Rectal smooth muscle tissue (tissue), 1 donor: ENCODE measurements at regions not wholly inside any gene's neighbourhood (a gene's known extent, or its start where the extent isn't known, plus 50 kb on each side); places are given as distances from the start of the nearest gene placed in this dataset.

Source experiments
- H3K27ac ChIP-seq: one replicate; pipeline ENCODE4 v1.7.0; 2013; ENCODE audit warnings: low read depth, low read length, inconsistent platforms
- H3K27me3 ChIP-seq: one replicate; pipeline ENCODE4 v1.7.0; 2013; ENCODE audit warnings: low read length; ENCODE audit not compliant: control insufficient read depth, insufficient read depth
- H3K36me3 ChIP-seq: one replicate; pipeline ENCODE4 v1.7.0; 2013; ENCODE audit warnings: low read length; ENCODE audit not compliant: control insufficient read depth, insufficient read depth
- H3K4me1 ChIP-seq: one replicate; pipeline ENCODE4 v1.7.0; 2013; ENCODE audit warnings: low read length; ENCODE audit not compliant: control insufficient read depth, insufficient read depth
- H3K4me3 ChIP-seq: one replicate; pipeline ENCODE4 v1.7.0; 2013; ENCODE audit warnings: low read length
- H3K9ac ChIP-seq: one replicate; pipeline ENCODE4 v1.7.0; 2013; ENCODE audit warnings: low read length

DNA sequence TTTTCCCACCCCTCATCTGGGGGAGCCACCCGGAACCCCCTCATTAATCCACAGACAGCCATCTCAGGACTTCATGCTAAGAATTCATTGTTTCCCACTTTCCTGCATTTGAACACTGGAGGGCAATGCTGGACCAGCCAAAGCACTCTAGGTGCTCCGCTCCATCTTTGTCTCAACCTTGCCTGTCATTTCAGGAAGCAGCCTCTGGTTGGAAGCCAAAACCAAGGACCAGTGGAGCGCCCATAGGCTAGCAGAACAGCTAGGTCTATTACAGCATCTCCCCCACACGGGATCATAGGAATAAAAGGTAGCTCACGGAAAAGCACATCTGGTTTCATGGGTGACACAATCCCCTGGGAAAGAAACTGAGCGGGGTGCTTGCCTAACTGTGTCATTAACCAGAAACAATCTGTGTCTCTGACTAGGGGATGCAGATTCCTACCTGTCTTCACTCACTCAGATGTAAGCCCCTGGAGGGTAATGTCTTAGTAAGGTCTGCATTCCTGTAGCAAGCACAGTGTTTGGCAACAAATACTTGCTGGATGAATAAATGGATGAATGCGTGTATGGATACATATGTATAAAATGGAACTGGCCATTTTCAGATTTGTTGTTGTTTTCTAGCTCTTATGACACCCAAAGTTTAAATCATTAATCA is 197.0 kb downstream of the DAD1 start:
- no peak overlapping the region for H3K27ac ChIP-seq
- H3K27me3 ChIP-seq, result no peaks in the 10 kb centered on the region
- no peaks in the 10 kb centered on the region for H3K4me1 ChIP-seq
- H3K9ac ChIP-seq, result no peak overlapping the region
- H3K36me3 ChIP-seq, result no peaks in the 10 kb centered on the region
- H3K4me3 ChIP-seq, result no peak overlapping the region

DNA sequence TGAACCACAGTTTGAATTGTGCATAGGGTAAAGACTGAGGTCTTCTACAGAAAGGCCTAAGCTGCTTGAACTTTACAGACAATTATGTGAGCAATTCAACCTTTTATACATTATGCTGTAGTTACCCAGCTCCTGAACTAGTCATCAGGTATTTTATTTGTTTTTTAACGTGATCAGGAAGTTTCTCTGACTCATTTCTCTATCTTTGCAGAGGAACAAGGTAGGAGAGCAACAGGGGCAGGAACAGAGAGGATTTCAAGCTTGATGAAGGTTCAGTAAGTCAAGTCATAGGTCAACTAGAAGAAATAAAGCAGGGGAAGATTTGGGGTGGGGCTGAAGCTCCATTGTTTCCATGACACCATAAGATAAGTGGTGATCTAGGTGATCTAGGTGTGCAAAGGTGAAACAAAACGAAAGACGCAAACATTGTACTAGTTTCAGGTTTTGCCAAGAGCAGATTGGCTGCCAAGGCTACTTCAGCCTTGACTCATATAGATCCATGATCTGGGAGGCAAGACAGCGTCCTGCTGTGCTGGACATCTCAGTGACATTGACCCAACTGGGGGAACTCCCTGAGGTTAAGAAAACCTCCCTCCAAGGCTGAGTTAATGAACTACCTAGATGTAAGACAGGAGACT is 198.1 kb downstream of the DAD1 start:
- Histone ChIP-seq H3K4me1 (no peaks in the 10 kb centered on the region), H3K36me3 (no peaks in the 10 kb centered on the region), H3K27me3 (no peaks in the 10 kb centered on the region), H3K27ac (no peak overlapping the region), H3K9ac (no peak overlapping the region), H3K4me3 (no peak overlapping the region)

DNA sequence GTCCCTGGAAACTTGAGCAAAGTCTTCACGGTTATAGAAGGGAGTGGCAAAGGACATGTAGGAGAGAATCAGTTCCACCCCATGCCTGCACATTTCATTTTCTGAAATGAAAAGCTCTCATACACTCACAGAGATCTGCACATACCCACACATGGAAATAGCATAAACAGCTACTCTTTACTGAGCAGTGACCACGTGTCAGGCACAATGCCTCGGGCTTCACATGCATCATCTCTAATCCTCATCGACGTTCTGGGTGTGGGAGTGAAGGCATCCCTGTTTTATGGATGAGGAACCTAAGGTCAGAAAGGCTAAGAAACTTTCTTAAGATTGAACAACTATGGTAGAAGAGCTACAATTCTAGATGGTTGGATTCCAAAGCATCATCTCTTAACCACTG is 198.8 kb downstream of the DAD1 start:
- no peaks in the 10 kb centered on the region for H3K4me1 ChIP-seq
- no peaks in the 10 kb centered on the region for H3K36me3 ChIP-seq
- no peak overlapping the region for H3K27ac ChIP-seq
- no peak overlapping the region for H3K4me3 ChIP-seq
- no peak overlapping the region for H3K9ac ChIP-seq
- H3K27me3 ChIP-seq, result no peaks in the 10 kb centered on the region

DNA sequence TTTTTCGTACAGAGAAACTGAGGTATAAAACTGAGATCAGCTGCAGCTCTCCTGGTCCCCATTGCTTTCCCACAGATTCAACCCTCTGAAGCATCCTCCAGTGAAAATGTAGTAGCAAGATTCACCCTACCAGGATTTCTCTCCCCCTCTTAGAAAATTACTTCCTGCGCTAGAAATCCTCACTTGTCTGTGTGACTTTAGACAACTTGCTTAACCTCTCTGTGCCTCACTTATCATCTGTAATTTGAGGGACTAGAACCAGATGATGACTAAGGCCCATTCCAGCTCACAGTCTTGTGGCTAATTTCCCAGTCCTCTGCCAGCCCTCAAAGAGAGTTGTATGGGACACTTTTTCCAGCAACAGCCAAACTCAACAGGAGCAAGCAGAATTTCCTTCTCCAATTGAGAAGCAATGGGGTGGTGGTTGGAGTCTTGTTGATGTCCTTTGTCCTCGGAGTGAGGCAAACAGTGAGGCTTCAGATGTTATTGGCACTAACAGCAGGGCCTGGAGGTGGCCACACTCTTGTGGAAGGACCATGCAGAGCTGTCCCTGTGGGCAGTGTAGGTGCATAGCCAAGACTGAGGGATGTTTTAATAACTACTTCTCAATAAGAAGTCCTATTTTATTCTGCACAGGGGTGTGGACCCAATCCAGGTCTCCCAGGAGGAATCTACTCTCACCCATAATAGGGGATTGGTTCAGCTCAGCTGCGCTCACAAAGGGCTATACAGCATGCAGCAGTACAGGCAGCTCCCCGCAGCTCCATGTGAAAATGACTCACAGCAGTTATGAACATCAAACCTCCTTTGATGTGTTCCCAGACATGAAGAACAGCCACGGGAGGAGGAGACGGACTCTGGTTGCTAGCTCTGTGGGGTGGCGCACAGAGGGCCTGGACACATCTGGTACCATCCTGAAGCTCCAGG is 200.1 kb downstream of the DAD1 start:
- no peaks in the 10 kb centered on the region for H3K27me3 ChIP-seq
- no peaks in the 10 kb centered on the region for H3K36me3 ChIP-seq
- no peak overlapping the region for H3K27ac ChIP-seq
- no peak overlapping the region for H3K4me3 ChIP-seq
- H3K4me1 ChIP-seq, result no peaks in the 10 kb centered on the region
- H3K9ac ChIP-seq, result no peak overlapping the region

DNA sequence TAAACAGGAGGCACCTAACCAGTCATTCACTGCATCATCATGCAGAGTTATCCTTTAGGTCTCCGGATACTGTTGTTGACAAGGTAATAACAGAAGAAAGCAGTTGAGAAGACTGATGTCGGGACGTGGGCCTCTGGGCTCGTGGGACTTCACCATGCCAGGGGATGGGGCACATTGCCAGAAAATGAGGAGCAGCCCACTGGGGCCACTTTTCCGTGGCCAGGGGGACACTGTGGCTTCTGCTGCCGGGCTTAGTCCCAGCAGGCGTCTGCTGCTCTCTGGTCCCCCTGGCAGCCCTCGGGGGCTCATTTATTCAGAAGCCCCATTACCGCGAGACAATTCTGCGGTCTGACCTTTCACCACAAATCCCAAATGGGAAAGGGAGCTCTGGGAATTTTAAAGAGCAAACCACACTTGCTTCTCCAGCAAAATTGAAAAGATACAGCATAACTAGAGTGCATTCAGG is 201.2 kb downstream of the DAD1 start:
- no peak overlapping the region for H3K27ac ChIP-seq
- H3K4me1 ChIP-seq, result no peaks in the 10 kb centered on the region
- H3K9ac ChIP-seq, result no peak overlapping the region
- H3K4me3 ChIP-seq, result no peak overlapping the region
- no peaks in the 10 kb centered on the region for H3K36me3 ChIP-seq
- H3K27me3 ChIP-seq, result no peaks in the 10 kb centered on the region

DNA sequence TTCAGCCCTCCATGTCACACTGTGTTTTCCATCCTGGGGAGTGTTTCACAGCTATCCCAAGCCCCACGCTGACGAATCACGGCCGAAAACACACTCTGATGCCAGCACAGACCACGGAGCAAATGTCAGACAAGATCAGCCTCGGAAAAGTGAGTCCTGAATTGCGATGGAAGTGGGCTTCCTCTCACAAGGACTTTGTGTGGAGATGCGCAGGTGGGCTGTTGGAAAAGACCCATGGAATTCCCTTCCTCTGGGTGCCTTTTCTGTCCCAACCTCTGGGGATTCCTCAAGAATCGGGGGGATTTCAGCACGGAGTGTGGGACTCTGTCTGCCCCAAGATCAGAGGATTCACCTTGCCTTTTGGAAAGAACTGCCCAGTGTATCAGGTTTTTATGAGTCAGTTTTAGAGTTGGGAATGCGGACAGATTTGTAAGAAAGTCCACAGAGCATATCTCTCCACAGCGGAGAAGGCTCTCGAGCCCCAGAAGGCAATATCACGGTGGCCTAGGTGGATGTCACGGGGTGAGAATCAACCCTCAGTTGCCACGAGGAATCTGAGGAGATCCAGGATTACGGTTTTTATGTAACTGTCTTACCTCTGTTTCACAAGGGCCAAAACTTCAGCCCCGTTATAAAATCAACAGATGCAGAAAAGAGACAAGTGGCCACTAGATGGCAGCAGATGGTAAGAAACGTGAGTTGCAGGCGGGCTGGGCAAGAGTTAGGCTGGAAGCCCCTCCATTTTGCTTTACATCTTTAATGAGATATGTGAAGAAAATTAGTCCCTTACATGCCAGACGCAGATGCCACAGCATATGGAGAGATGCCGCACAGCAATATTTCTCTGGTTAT is 201.9 kb downstream of the DAD1 start:
- H3K4me3 ChIP-seq, result no peak overlapping the region
- no peak overlapping the region for H3K27ac ChIP-seq
- H3K4me1 ChIP-seq, result no peaks in the 10 kb centered on the region
- no peaks in the 10 kb centered on the region for H3K36me3 ChIP-seq
- no peak overlapping the region for H3K9ac ChIP-seq
- H3K27me3 ChIP-seq, result no peaks in the 10 kb centered on the region

DNA sequence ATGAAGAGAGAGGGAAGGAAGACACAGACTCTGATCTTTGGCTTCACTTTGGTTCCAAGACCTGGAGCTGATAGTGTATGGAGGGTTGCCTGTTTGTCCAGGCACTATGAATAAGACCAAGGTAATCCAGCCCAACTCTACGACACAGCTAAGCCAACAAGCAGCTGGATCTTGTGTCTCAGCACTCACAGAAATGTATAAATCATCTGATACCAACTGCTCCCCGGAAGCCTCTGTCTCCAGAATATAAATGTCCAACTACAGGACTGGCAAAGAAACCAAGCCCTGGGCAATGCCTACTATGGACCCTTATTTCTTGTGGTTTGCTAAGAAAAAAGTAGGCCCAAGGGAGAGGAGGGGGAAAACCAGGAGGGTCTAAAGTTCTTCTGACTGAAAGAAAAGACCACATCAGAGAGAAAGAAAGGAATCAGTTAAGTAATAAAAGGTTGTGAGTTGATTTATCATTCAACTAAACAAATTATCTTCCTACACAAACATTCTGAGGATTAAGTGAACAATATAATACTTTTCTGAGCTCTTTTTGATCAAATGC is 204.0 kb downstream of the DAD1 start:
- H3K4me3 ChIP-seq, result no peak overlapping the region
- H3K36me3 ChIP-seq, result no peaks in the 10 kb centered on the region
- no peak overlapping the region for H3K27ac ChIP-seq
- H3K27me3 ChIP-seq, result no peaks in the 10 kb centered on the region
- H3K4me1 ChIP-seq, result peaks cover 7% of the 10 kb centered on the region
- no peak overlapping the region for H3K9ac ChIP-seq

DNA sequence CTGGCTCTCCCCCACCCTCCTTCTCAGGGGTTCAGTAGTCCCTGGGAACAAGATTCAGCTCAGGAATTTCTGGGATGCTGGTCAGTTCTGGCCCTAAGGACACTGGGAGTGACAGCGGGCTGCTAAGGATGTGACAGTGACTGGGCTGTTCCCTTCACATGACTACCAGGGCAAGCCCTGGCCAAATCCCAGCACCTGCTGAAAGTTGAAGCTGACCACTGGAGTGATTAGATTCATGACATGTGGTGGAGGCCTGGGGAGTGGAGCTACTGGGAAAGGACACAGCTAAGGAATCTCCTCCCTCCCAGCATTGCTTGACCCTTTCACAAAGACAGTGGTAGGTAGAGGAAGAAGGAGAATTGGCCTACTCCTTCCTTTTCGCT is 204.9 kb downstream of the DAD1 start:
- Histone ChIP-seq H3K9ac (no peak overlapping the region), H3K27ac (no peak overlapping the region), H3K27me3 (no peaks in the 10 kb centered on the region), H3K36me3 (no peaks in the 10 kb centered on the region), H3K4me3 (no peak overlapping the region), H3K4me1 (peaks cover 7% of the 10 kb centered on the region)

DNA sequence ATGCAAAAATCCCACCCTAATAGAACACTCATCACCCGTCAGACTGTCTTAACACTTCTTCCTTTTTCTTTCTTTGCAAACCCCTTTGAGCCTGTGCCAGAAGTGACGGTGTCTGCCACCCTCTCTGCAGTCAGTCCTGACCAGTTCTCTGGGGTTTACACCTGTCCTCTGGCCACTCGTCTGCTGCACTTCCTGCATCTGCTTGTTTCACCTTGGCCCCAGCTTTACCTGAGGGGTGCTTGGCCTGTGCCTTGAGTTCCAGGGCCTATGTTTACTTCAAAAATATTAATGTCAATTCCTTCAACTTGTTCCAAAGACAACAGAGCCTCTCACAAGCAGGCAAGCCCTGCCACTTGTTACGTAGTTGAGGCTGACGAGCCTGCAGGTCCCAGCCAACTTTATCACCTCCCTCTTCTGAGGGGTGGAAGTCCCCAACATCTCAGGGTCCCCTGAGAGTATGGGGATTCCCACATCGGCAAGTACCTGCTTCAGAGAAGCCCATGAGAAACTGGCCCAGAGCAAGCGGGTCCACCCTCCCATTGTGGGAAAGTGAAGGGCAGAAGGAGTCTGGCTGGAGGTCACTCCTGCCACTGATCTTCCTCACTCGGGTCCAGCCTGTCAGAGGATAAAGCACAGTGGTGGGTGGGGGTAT is 205.4 kb downstream of the DAD1 start:
- no peaks in the 10 kb centered on the region for H3K27me3 ChIP-seq
- no peak overlapping the region for H3K9ac ChIP-seq
- no peak overlapping the region for H3K4me3 ChIP-seq
- H3K4me1 ChIP-seq, result peaks cover 7% of the 10 kb centered on the region
- H3K27ac ChIP-seq, result no peak overlapping the region
- H3K36me3 ChIP-seq, result no peaks in the 10 kb centered on the region

DNA sequence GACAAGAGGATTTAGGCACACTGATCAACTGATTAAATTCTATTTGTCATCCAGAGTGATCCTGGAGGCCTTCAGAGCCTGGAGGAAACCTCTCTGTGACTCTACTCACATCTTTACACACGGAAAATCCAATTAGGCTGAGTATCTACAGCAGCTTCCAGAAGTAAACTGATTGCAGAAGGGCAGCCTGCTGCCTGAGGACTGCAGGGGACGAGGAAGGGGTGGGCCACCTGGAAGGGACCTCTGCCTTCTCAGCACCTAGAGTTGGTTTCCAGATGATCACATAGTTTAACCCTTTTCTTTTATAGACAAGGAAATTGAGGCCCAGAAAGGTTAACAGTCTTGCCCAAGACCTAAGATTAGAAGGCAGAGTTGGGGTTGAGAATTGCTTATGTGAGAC is 206.1 kb downstream of the DAD1 start:
- no peaks in the 10 kb centered on the region for H3K36me3 ChIP-seq
- no peaks in the 10 kb centered on the region for H3K27me3 ChIP-seq
- no peak overlapping the region for H3K4me3 ChIP-seq
- H3K27ac ChIP-seq, result no peak overlapping the region
- peaks cover 7% of the 10 kb centered on the region for H3K4me1 ChIP-seq
- H3K9ac ChIP-seq, result no peak overlapping the region

DNA sequence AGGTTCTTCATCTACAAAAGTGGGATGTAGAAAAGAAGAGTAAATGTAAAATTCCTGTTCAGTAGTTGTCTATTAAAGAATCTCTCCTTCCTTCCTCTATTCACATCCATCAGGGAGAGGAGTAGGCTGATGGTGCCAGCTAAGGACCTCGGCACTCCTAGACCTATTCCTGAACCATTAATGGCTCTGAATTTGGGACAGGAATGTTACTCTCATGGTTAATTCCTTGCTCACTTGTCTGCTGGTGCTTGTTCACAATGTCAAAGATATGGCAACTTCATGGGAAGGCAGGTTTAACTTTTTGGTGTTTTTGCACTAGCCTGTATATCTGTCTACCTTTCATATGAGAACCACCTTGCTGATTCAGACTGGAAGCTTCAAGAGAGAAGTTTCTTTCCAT is 206.6 kb downstream of the DAD1 start:
- no peak overlapping the region for H3K4me3 ChIP-seq
- H3K27ac ChIP-seq, result no peak overlapping the region
- H3K9ac ChIP-seq, result no peak overlapping the region
- H3K4me1 ChIP-seq, result peaks cover 7% of the 10 kb centered on the region
- H3K27me3 ChIP-seq, result no peaks in the 10 kb centered on the region
- H3K36me3 ChIP-seq, result no peaks in the 10 kb centered on the region
